CD14-positive monocyte (primary cell): ENCODE measurements at regions not wholly inside any gene's neighbourhood (a gene's known extent, or its start where the extent isn't known, plus 50 kb on each side); places are given as distances from the start of the nearest gene placed in this dataset.

ENCODE experiments used
- DNase-seq, 3 donors: peaks; one replicate each; pipeline ENCODE4 v3.0.0-alpha.2; 2011 to 2022
- H2AFZ ChIP-seq: 2 replicates; pipeline ENCODE4 v1.6.0; 2012; ENCODE audit warnings: mild to moderate bottlenecking, low read depth, low read length, inconsistent platforms; ENCODE audit not compliant: insufficient read depth, poor library complexity, severe bottlenecking
- H3K27ac ChIP-seq, 2 donors: 1 replicate in 1 of 2; 2 replicates in 1 of 2; pipeline ENCODE4 v1.5.1; 2012 to 2013; ENCODE audit warnings: low read length in 2 of 2, control low read depth in 1 of 2, inconsistent platforms in 1 of 2, low read depth in 1 of 2, mild to moderate bottlenecking in 1 of 2
- H3K27me3 ChIP-seq, 2 donors: one replicate each; pipeline versions ENCODE4 v1.6.0 to v1.6.1; 2011 to 2013; ENCODE audit warnings: low read length in 2 of 2; ENCODE audit not compliant: control insufficient read depth in 2 of 2, insufficient read depth in 2 of 2
- H3K36me3 ChIP-seq, 2 donors: replicated peaks in 1 of 2; 1 replicate in 1 of 2; 2 replicates in 1 of 2; pipeline versions ENCODE4 v1.5.1 to v1.6.1; 2012 to 2013; ENCODE audit warnings: low read length in 2 of 2, control low read depth in 1 of 2, inconsistent platforms in 1 of 2, mild to moderate bottlenecking in 1 of 2; ENCODE audit not compliant: insufficient read depth in 2 of 2, control insufficient read depth in 1 of 2
- H3K4me1 ChIP-seq, 2 donors: 1 replicate in 1 of 2; 2 replicates in 1 of 2; pipeline versions ENCODE4 v1.5.1 to v1.6.1; 2012 to 2013; ENCODE audit warnings: low read length in 2 of 2, control low read depth in 1 of 2, inconsistent platforms in 1 of 2, mild to moderate bottlenecking in 1 of 2, moderate library complexity in 1 of 2; ENCODE audit not compliant: insufficient read depth in 2 of 2, control insufficient read depth in 1 of 2
- H3K4me2 ChIP-seq: replicated peaks from 2 replicates; pipeline ENCODE3; 2012; ENCODE audit warnings: low read length, moderate library complexity, mild to moderate bottlenecking; ENCODE audit not compliant: poor library complexity, severe bottlenecking; ENCODE audit errors: extremely low read depth
- H3K4me3 ChIP-seq, 3 experiments: fragments of 200-600 bp in 1 of 3; sonication (generic) in 1 of 3; replicated peaks in 1 of 3; 1 replicate in 2 of 3; 2 replicates in 1 of 3; pipeline ENCODE4 v1.5.1; 2011 to 2013; ENCODE audit warnings: low read length in 3 of 3, mild to moderate bottlenecking in 3 of 3, control low read depth in 2 of 3, low read depth in 2 of 3, inconsistent platforms in 1 of 3, moderate library complexity in 1 of 3
- H3K79me2 ChIP-seq: 2 replicates; pipeline ENCODE4 v1.6.0; 2012; ENCODE audit warnings: mild to moderate bottlenecking, control low read depth, inconsistent platforms, low read length, moderate library complexity; ENCODE audit not compliant: insufficient read depth
- H3K9ac ChIP-seq: 2 replicates; pipeline ENCODE4 v1.6.0; 2017; ENCODE audit warnings: low read length, mild to moderate bottlenecking; ENCODE audit not compliant: insufficient read depth, poor library complexity, severe bottlenecking
- H3K9me3 ChIP-seq, 2 donors: replicated peaks in 1 of 2; 1 replicate in 1 of 2; 2 replicates in 1 of 2; pipeline versions ENCODE4 v1.5.1 to v1.6.1; 2012 to 2013; ENCODE audit warnings: low read length in 2 of 2, control low read depth in 1 of 2; ENCODE audit not compliant: control insufficient read depth in 1 of 2, insufficient read depth in 1 of 2
- H4K20me1 ChIP-seq: 2 replicates; pipeline ENCODE4 v1.6.0; 2012; ENCODE audit warnings: mild to moderate bottlenecking, low read length, control low read depth, moderate library complexity; ENCODE audit not compliant: insufficient read depth
- H3K27ac Mint-ChIP-seq, 7 donors: one replicate each; pipeline ENCODE4 v1.8.0; 2020; ENCODE audit warnings: mild to moderate bottlenecking in 7 of 7, mixed read lengths in 7 of 7, moderate library complexity in 6 of 7, inconsistent platforms in 2 of 7
- H3K27me3 Mint-ChIP-seq, 3 donors: one replicate each; pipeline ENCODE4 v1.8.0; 2021 to 2022; ENCODE audit warnings: low read depth in 3 of 3, mild to moderate bottlenecking in 3 of 3, mixed read lengths in 3 of 3, moderate library complexity in 3 of 3, inconsistent platforms in 1 of 3
- H3K36me3 Mint-ChIP-seq, 2 donors: one replicate each; pipeline ENCODE4 v1.8.0; 2020; ENCODE audit warnings: mixed read lengths in 2 of 2, inconsistent platforms in 1 of 2, mild to moderate bottlenecking in 1 of 2
- H3K4me1 Mint-ChIP-seq: one replicate; pipeline ENCODE4 v1.8.0; 2020; ENCODE audit warnings: mild to moderate bottlenecking, mixed read lengths
- H3K4me3 Mint-ChIP-seq, 2 donors: one replicate each; pipeline ENCODE4 v1.8.0; 2020; ENCODE audit warnings: mild to moderate bottlenecking in 2 of 2, mixed read lengths in 2 of 2, moderate library complexity in 1 of 2
- H3K9me3 Mint-ChIP-seq, 7 donors: one replicate each; pipeline ENCODE4 v1.8.0; 2020 to 2022; ENCODE audit warnings: mixed read lengths in 7 of 7, mild to moderate bottlenecking in 6 of 7, moderate library complexity in 6 of 7, inconsistent platforms in 2 of 7
- WGBS: methylation state at CpG from one replicate; pipeline ENCODE4 v1.1.5; 2013; ENCODE audit warnings: missing lambda C conversion rate; ENCODE audit not compliant: insufficient coverage; 5-methylcytosine and 5-hydroxymethylcytosine counted together
- intact Hi-C, 2 donors: fragments of 100-400 bp; cut with micrococcal nuclease; formaldehyde crosslinking; loops; one replicate each; pipeline versions ENCODE4 v1.15.0 to v1.15.1; 2023
- TF ChIP-seq, protein P1 (sequence below): fragments of 200-600 bp; IDR thresholded peaks from one replicate; pipeline ENCODE4 v1.8.0; 2022; ENCODE audit warnings: antibody characterized with exemption, mild to moderate bottlenecking

- H3K4me1 ChIP-seq = peaks cover 57 to 58% of the 10 kb centered on the region in 2 donors
- Mint-ChIP-seq H3K27ac (peak overlapping the region; percentile 91 to 97 (median 94)), H3K4me1 (peaks cover 63% of the 10 kb centered on the region), H3K9me3 (peaks cover 0 to 4% (median 0%) of the 10 kb centered on the region in 7 donors), H3K4me3 (peak overlapping the region in 1 of 2 donors; percentile 72), H3K27me3 (peaks cover 0 to 2% (median 2%) of the 10 kb centered on the region in 3 donors), H3K36me3 (peaks cover 0 to 3% of the 10 kb centered on the region in 2 donors)
- WGBS = 73% methylated on average over 2 of the region's 4 CpGs
- DNase-seq = no peak
- TF ChIP-seq, protein P1, sequence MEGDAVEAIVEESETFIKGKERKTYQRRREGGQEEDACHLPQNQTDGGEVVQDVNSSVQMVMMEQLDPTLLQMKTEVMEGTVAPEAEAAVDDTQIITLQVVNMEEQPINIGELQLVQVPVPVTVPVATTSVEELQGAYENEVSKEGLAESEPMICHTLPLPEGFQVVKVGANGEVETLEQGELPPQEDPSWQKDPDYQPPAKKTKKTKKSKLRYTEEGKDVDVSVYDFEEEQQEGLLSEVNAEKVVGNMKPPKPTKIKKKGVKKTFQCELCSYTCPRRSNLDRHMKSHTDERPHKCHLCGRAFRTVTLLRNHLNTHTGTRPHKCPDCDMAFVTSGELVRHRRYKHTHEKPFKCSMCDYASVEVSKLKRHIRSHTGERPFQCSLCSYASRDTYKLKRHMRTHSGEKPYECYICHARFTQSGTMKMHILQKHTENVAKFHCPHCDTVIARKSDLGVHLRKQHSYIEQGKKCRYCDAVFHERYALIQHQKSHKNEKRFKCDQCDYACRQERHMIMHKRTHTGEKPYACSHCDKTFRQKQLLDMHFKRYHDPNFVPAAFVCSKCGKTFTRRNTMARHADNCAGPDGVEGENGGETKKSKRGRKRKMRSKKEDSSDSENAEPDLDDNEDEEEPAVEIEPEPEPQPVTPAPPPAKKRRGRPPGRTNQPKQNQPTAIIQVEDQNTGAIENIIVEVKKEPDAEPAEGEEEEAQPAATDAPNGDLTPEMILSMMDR = no peak
- H3K27me3 ChIP-seq = no peaks in the 10 kb centered on the region
- no peak overlapping the region for H2AFZ ChIP-seq
- H3K9me3 ChIP-seq = no peaks in the 10 kb centered on the region
- no peaks in the 10 kb centered on the region for H3K36me3 ChIP-seq
- H4K20me1 ChIP-seq = no peaks in the 10 kb centered on the region
- peak overlapping the region; percentile 66 for H3K4me2 ChIP-seq
- H3K79me2 ChIP-seq = no peaks in the 10 kb centered on the region
- intact Hi-C loops = no loop called here
- H3K27ac ChIP-seq = peak overlapping the region; percentile 2 to 87
- H3K9ac ChIP-seq = no peak overlapping the region
- peak overlapping the region in 1 of 3 experiments; percentile 59 for H3K4me3 ChIP-seq
Measured at GRCh38 chr21:39105836-39106235, 77.4 kb downstream of the PSMG1 start.

GRCh38 chr21:39105341-39105765 lies 77.9 kb downstream of the PSMG1 start:
- TF ChIP-seq, protein P1 = no peak
- 3% methylated on average over 5 of the region's 5 CpGs for WGBS
- Histone ChIP-seq H3K9me3 (no peaks in the 10 kb centered on the region), H3K9ac (peak overlapping the region; percentile 16), H4K20me1 (no peaks in the 10 kb centered on the region), H3K27ac (peak overlapping the region; percentile 65 to 87), H3K27me3 (no peaks in the 10 kb centered on the region), H3K4me3 (peak overlapping the region in 2 of 3 experiments; percentile 18 to 59), H3K4me1 (peaks cover 57 to 58% of the 10 kb centered on the region in 2 donors), H3K4me2 (peak overlapping the region; percentile 66), H2AFZ (peak overlapping the region; percentile 41), H3K79me2 (no peaks in the 10 kb centered on the region), H3K36me3 (no peaks in the 10 kb centered on the region)
- peak overlapping the region in 1 of 2 donors; percentile 72 for H3K4me3 Mint-ChIP-seq
- H3K9me3 Mint-ChIP-seq = peaks cover 0 to 4% (median 0%) of the 10 kb centered on the region in 7 donors
- DNase-seq = peak; percentile 47 to 78 (median 66)
- H3K27me3 Mint-ChIP-seq = peaks cover 0 to 2% (median 2%) of the 10 kb centered on the region in 3 donors
- peaks cover 65% of the 10 kb centered on the region for H3K4me1 Mint-ChIP-seq
- intact Hi-C loops = no loop called here
- H3K27ac Mint-ChIP-seq = peak overlapping the region; percentile 91 to 97 (median 94)
- H3K36me3 Mint-ChIP-seq = peaks cover 0 to 3% of the 10 kb centered on the region in 2 donors
